ENCODE measurements at regions not wholly inside any gene's neighbourhood (a gene's known extent, or its start where the extent isn't known, plus 50 kb on each side); places are given as distances from the start of the nearest gene placed in this dataset.

DNA sequence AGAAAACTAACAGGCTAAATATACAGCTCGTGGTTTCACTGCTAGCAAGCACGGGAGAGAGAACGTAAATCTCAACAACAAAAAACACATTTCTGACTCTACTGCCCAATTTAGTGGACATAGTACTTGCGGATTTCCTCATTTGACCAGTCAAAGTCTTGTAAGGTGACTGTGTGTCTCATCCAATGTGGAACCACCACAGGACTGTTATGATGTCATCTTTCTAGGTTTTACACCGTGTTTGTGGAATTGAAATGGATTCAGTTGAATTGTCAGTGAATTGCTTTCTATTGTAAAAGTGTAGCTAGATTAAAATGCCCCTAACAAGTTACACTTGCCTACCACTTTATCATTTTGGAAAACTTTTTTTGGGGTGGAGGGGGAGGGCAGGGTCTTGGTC is 1010.8 kb downstream of the NLGN4Y start:
- DNase-seq, result no peak

DNA sequence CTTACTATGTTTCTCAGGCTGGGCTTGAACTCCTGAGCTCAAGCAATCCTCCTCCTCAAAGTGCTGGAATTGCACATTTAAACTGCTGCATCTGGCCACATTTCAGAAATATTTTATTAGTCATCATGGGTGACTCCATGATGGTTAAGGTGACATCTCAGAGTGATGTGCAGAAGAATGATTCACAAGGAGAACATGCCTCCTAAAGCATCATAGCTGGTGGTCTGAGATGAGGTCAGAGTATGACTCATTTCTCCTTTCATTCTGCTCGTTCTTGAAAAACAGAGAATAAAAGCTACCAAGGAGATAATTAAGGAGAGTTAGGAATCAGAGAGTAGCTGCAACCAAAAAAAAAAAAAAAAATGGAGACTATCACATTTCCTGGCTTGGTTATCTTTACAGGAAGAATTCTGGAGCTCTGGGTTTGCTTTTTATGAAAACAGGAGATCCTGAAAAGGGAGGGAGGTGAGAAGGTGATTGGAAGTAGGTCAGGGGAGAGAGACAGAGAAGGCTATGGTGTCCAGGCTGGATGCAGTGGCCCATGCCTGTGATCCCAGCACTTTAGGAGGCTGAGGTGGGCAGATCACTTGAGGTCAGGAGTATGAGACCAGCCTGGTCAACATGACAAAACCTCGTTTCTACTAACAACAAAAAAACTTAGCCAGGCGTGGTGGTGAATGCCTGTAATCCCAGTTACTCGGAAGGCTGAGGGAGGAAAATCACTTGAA is 1011.6 kb downstream of the NLGN4Y start:
- no peak for DNase-seq

DNA sequence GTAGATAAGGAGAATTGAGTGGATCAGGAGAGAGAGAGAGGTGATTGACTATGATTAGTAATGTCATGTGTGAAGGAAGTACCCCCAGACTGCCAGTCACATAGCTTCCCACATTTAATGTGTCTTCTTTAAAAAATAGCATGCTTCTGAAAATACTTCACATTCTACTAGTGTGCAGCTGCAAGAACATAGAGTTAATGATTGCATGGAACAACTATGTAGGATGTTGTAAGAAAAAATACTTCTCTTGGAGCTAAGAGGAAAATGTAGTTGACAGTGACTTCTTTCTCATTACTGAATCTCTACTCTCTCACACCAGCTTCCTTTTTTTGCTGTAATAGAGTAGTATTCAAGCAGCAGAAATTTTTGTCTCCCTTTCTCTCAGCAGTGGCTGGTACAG is 1016.2 kb downstream of the NLGN4Y start:
- DNase-seq, result no peak

- no peak for DNase-seq
Observed at GRCh38 chrY:15546177-15546754, 1021.9 kb downstream of the NLGN4Y start.

GRCh38 chrY:15552074-15552473 is 1027.7 kb downstream of the NLGN4Y start:
- no peak for DNase-seq

- DNase-seq, result no peak
Observed at GRCh38 chrY:15554991-15555390, 1030.7 kb downstream of the NLGN4Y start.

DNA sequence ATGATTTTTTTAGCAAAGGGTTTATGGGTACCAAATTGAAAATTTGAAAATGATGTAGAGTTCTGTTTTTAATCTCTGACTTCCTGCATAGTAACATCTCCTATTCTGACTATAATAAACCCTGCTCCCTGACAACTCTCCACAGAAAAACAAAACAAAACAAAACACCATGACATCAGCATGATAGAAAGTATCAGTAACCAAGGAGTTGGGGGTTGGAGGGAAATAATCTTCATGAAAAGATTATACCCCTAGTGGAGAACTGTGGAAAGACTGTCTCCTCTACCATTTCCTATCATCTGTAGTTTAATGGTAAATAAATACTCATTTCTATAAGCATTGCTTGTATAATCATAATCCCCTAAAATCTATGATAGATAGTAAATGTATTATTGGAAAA is 1034.8 kb downstream of the NLGN4Y start:
- DNase-seq, result no peak

- no peak for DNase-seq
Observed at GRCh38 chrY:15560840-15561239, 1036.5 kb downstream of the NLGN4Y start.

DNA sequence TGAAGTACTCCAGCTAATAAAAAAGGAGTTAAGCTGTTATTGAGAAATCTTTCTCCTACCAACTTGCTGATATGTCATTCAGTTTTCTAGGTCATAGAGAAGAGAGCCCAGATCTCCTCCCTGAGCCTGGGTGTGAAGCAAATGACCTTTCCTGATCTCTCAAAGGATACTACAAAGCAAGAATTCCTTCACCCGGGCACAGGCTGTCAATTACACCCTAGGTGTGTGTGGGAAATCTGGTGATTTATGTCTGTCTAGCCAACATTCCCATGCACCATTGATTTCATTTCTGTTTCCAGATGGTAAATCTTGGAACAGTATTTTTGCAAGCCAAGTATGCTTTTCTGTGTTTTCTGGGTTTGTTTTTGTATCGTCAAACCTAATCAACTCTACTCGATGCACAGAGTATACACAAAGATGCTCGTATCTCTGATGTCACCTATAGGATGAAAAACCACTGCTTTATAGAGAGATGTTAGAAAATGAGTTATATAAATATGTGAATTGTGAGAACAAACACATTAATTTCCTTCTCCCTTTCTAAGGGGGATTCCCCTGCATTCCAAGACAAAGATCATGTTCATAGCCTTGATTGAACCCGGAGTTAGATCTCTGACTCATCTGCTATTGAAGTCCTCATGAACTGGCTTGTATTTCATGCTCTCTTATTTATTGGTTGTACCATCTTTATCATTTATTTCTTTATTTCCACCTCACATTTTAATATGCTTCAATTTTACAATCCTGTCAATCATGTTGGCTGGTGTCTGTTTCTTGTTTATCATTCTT is 1037.4 kb downstream of the NLGN4Y start:
- DNase-seq, result no peak

DNA sequence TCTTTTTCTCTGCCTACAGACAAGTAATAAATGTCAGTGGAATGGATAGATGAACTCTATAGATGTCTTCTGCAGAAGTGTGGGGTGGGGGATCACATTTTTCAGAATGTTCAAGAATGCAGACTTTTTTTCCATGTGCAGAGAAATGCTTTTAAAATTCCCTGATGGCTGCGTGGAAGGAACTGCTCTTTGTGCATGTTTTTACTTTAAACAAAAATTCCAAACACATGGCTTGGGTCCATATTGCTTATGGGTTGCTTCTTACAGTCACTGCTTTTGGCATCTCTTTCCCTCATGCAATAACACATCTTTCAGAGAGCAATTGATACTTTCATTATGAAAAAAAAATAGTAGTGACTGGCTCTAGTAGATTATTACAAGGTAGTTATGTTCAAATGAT is 1053.6 kb downstream of the NLGN4Y start:
- no peak for DNase-seq

GRCh38 chrY:15578761-15579160 is 1054.4 kb downstream of the NLGN4Y start:
- DNase-seq, result no peak

- no peak for DNase-seq
Observed at GRCh38 chrY:15579245-15579644, 1054.9 kb downstream of the NLGN4Y start.

DNA sequence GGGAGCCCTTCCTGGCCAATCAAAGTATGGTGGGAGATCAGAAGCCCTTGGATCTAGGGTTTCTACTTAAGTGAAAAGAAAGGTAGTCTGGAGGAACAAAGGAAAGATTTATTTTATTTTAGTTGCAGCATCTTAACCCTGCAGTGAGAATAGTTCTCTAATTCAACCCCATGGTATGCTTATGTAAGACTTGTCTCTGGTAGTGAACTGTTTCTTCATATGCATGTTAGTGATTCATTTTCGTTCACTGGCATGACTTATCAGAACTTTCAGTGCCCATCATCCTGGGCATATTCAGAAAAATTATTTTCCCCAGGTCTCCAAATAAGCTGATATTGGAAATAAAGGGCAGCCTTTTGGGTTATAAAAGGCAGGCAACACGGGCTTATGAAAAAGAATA is 1058.8 kb downstream of the NLGN4Y start:
- no peak for DNase-seq

- no peak for DNase-seq
Observed at GRCh38 chrY:15592957-15593356, 1068.6 kb downstream of the NLGN4Y start.

GRCh38 chrY:15593476-15594160 is 1069.3 kb downstream of the NLGN4Y start:
- no peak for DNase-seq

GRCh38 chrY:15594179-15594578 is 1069.8 kb downstream of the NLGN4Y start:
- DNase-seq, result no peak

DNA sequence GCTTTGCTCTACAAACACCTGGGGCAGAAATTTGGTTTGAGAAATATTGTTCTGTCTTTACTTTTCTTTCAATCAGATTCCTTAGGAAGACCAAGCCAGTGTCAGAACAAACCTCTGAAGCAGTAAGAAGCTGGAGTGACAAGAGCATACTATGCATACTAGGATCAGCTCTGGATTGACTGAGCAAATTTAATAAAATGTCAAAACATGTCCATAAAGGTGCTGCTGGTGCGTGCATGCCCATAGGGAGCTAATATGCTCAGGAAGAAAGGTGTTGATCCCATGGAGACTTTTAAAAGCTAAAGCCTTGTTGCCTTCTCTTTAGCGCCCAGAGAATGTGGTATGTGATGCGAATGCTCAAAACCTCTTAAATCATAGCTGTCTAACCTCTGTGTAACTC is 1076.2 kb downstream of the NLGN4Y start:
- DNase-seq, result no peak

DNA sequence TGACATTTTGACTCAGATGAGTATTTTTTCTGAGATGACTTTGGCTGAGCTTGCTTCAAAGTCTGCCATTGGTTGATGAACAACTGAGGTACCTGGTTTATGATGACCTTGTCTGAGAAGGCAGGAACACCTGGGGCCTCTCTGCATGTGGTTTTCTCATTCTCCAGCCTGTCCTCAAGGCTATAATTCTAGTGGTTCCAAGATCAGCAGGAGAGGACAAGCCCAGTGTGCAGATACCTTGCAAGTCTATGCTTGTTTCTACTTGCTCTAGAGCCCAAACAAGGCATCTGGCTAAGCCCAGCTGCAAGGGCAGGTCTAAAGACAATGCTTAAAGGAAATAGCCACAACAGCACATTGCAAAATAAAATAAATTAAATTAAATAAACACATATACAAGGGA is 1100.0 kb downstream of the NLGN4Y start:
- DNase-seq, result no peak

- DNase-seq, result no peak
Observed at GRCh38 chrY:15624928-15625327, 1100.6 kb downstream of the NLGN4Y start.

DNA sequence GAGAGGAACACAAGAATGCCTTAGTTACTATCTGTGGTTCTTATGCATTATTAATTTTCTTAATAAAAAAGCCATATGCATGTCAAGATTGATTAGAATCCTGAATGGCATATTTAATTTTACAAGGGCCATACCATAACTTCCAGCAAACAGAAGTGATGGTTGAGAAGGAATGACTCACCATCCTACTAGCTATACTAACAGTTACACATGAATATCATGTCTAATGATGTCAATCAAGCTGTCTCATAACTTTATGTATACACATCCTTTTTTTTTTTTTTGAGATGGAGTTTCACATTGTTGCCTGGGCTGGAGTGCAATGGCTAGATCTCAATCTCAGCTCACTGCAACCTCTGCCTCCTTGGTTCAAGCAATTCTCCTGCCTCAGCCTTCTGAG is 1123.9 kb downstream of the NLGN4Y start:
- DNase-seq, result no peak

DNA sequence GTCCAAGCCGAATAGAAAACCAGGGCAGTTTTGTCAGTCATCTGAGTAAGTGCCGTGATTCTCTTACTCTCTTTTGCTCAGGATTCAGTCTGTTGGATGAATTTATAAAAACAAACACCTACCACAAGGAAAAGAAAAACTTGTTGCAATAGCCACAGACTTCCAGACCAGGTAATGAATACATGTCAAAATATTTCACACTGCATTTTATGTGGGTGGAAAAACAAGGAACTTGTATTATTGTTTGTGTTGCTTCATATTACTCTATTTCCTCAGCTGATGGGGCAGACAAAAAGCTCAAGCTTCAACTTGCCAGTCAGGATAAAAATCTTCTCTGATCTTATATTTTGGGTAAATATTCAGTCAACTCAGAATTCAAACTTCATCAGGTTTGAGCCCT is 1125.7 kb downstream of the NLGN4Y start:
- DNase-seq, result no peak

DNA sequence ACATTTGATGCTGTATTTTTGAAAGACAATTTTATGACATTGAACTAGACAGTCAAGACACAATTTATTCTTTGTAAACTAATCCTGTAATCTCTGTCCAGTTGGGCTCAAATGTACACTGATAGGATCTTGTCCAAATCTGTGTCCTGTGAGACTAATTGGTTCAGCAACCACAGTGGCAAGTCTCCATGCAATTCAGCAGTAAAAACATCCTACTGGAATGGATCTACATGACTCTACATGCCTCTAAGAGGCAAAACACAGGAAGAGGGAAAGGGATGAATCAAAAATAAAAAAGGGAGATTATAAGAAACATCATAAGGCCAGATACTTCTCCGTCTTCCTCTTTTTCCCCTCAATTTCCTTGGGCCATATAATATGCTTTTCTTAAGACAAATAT is 1164.2 kb downstream of the NLGN4Y start:
- no peak for DNase-seq

GRCh38 chrY:15689994-15690393 is 1165.7 kb downstream of the NLGN4Y start:
- DNase-seq, result no peak

DNA sequence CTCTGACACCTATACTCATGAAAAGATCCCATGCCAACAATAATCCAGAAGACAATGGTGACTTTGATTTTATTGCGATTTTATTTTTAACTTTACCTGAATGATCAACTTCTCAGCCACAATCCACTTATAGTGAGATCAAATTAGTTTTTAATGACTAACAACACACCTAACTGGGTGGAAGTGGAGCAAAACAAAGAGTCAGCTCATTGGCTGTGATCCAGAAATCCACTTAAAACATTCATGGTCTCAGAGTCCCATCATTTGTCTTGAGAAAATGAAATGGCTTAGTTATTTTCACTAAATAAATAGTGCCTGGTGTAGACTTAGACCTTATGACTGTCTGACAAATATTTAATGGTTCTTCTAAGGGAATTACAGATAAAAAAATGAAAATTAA is 1177.8 kb downstream of the NLGN4Y start:
- no peak for DNase-seq

All from CD4-positive, alpha-beta T cell treated with Interleukin-4 for 4 hours (primary cell).